ENCODE measurements at regions not wholly inside any gene's neighbourhood (a gene's known extent, or its start where the extent isn't known, plus 50 kb on each side); places are given as distances from the start of the nearest gene placed in this dataset.

GRCh38 chr12:13343375-13343774 lies 146.8 kb downstream of the EMP1 start:
- ChIA-PET POLR2A (no interaction called here), CTCF (interaction anchor here (1.1 kb wide), 1 partner anchor 16 kb away, joined by 3 read pairs; no protein-coding TSS in a partner anchor)
- no peak for DNase-seq (ENCODE audit: low read depth, low spot score)
- H3K4me3 ChIP-seq (ENCODE audit: low read depth, low read length), result no peak overlapping the region
- TF ChIP-seq, protein P1, sequence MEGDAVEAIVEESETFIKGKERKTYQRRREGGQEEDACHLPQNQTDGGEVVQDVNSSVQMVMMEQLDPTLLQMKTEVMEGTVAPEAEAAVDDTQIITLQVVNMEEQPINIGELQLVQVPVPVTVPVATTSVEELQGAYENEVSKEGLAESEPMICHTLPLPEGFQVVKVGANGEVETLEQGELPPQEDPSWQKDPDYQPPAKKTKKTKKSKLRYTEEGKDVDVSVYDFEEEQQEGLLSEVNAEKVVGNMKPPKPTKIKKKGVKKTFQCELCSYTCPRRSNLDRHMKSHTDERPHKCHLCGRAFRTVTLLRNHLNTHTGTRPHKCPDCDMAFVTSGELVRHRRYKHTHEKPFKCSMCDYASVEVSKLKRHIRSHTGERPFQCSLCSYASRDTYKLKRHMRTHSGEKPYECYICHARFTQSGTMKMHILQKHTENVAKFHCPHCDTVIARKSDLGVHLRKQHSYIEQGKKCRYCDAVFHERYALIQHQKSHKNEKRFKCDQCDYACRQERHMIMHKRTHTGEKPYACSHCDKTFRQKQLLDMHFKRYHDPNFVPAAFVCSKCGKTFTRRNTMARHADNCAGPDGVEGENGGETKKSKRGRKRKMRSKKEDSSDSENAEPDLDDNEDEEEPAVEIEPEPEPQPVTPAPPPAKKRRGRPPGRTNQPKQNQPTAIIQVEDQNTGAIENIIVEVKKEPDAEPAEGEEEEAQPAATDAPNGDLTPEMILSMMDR (IDR thresholded peaks at IDR 0.05; ENCODE audit: insufficient read depth, low read length, missing control alignments), result no peak

DNA sequence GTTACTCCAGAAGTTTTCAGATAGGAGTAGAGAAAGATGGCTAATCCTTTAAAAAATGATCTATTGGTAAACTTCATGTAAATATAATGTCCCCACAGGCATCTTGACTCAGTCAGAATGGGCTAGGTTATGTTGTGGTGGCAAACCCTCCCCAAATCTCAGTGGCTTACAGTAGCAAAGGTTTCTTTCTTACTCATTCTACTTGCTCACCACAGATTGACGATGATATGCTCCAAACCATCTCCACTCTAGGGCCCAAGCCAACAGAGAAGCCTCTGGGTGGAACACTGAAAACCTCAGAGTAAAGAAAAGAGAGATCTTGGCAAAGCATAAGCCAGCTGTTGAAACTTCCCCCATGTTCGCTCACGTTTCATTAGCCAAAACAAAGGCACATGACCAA lies 146.4 kb downstream of the EMP1 start:
- POLR2A ChIA-PET, result no interaction called here
- DNase-seq (ENCODE audit: low read depth, low spot score), result no peak
- CTCF ChIA-PET, result interaction anchor here (0.6 to 1.1 kb wide), 2 partner anchors 16 to 44 kb away, joined by 3 read pairs; no protein-coding TSS in a partner anchor
- TF ChIP-seq, protein P1 (IDR thresholded peaks at IDR 0.05; ENCODE audit: insufficient read depth, low read length, missing control alignments), result no peak
- H3K4me3 ChIP-seq (ENCODE audit: low read depth, low read length), result no peak overlapping the region

GRCh38 chr12:13340149-13340548 lies 143.6 kb downstream of the EMP1 start:
- DNase-seq (ENCODE audit: low read depth, low spot score), result no peak
- POLR2A ChIA-PET, result no interaction called here
- H3K4me3 ChIP-seq (ENCODE audit: low read depth, low read length), result no peak overlapping the region
- CTCF ChIA-PET, result no interaction called here
- TF ChIP-seq, protein P1 (IDR thresholded peaks at IDR 0.05; ENCODE audit: insufficient read depth, low read length, missing control alignments), result no peak

DNA sequence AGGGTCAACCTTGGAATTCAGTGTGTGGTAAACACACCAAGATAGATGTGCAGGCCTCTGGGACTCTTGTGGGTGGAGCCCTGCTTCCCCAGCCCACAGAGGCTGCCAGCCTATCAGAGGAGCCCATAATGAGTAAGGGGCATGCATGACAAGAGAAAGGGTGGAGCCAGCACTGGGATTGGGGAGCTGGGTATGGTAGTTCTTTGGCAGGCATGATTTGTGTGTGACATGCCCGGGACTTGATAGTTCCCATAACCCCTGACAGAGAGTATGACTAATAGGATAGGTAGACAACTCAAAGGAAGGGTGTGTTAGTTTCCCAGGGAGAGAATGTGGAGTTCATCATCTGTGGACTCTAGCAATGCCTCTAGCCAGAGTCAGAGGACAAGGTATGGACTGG lies 143.0 kb downstream of the EMP1 start:
- ChIA-PET POLR2A (no interaction called here), CTCF (no interaction called here)
- TF ChIP-seq, protein P1 (IDR thresholded peaks at IDR 0.05; ENCODE audit: insufficient read depth, low read length, missing control alignments), result no peak
- no peak overlapping the region for H3K4me3 ChIP-seq (ENCODE audit: low read depth, low read length)
- DNase-seq (ENCODE audit: low read depth, low spot score), result no peak

- TF ChIP-seq, protein P1 (IDR thresholded peaks at IDR 0.05; ENCODE audit: insufficient read depth, low read length, missing control alignments), result no peak
- ChIA-PET CTCF (no interaction called here), POLR2A (no interaction called here)
These were observed 142.6 kb downstream of the EMP1 start for GRCh38 chr12:13339091-13339490.

GRCh38 chr12:13337791-13338190 lies 141.3 kb downstream of the EMP1 start:
- CTCF ChIA-PET, result no interaction called here
- POLR2A ChIA-PET, result no interaction called here
- no peak overlapping the region for H3K4me3 ChIP-seq (ENCODE audit: low read depth, low read length)
- TF ChIP-seq, protein P1 (IDR thresholded peaks at IDR 0.05; ENCODE audit: insufficient read depth, low read length, missing control alignments), result no peak
- DNase-seq (ENCODE audit: low read depth, low spot score), result no peak

More at GRCh38 chr12:13339091-13339490, 142.6 kb downstream of the EMP1 start:
- no peak for DNase-seq (ENCODE audit: low read depth, low spot score)
- no peak overlapping the region for H3K4me3 ChIP-seq (ENCODE audit: low read depth, low read length)
